ENCODE measurements at regions not wholly inside any gene's neighbourhood (a gene's known extent, or its start where the extent isn't known, plus 50 kb on each side); places are given as distances from the start of the nearest gene placed in this dataset.

DNA sequence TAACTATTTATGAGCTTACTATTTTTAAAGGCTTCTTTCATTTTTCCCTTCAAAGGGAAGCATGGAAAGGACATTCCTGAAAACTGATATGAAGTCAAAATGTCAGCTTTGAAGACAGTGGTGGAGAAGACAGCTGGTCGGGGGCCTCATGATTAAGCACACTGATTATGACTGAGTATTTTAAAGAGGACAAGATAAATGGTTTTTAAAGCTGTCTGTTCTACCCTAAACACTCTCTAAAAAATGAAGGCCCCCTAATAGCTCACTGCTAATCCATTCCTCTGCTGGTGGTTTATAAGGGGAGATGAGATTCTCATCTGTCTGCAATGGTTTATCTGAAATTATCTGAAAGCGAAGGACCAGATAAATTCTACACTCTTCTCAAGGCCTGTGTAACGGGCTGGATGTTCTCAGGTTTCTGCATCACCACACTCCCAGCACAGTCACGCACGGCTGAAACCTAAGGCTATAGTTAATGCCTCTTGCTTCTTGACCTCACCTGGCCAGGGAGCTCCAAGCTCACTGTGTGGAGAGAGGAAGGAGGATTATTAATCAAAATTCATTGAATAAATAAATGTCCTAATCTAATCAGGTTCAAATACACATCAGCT is 86.9 kb upstream of the DOCK9 start:
- TF ChIP-seq, protein P1, sequence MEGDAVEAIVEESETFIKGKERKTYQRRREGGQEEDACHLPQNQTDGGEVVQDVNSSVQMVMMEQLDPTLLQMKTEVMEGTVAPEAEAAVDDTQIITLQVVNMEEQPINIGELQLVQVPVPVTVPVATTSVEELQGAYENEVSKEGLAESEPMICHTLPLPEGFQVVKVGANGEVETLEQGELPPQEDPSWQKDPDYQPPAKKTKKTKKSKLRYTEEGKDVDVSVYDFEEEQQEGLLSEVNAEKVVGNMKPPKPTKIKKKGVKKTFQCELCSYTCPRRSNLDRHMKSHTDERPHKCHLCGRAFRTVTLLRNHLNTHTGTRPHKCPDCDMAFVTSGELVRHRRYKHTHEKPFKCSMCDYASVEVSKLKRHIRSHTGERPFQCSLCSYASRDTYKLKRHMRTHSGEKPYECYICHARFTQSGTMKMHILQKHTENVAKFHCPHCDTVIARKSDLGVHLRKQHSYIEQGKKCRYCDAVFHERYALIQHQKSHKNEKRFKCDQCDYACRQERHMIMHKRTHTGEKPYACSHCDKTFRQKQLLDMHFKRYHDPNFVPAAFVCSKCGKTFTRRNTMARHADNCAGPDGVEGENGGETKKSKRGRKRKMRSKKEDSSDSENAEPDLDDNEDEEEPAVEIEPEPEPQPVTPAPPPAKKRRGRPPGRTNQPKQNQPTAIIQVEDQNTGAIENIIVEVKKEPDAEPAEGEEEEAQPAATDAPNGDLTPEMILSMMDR (IDR thresholded peaks at IDR 0.05; ENCODE audit: unreplicated experiment): no peak
- H3K27ac Mint-ChIP-seq (ENCODE audit: low read depth, unreplicated experiment): peak overlapping the region; percentile 11
- ChIA-PET POLR2A (interaction anchor here (0.7 to 7.1 kb wide), 7 partner anchors 8 to 24 kb away, joined by 4 to 28 read pairs (median 18); no protein-coding TSS in a partner anchor), CTCF (interaction anchor here (0.7 to 2.2 kb wide), 3 partner anchors 8 to 203 kb away, joined by 3 to 11 read pairs (median 3); no protein-coding TSS in a partner anchor)
- no peaks in the 10 kb centered on the region for H3K27me3 Mint-ChIP-seq (ENCODE audit: insufficient read depth, unreplicated experiment)
- DNase-seq (ENCODE audit: unreplicated experiment): no peak
- peaks cover 6% of the 10 kb centered on the region for H3K36me3 Mint-ChIP-seq (ENCODE audit: insufficient read depth, unreplicated experiment)
- peaks cover 54% of the 10 kb centered on the region for H3K4me1 Mint-ChIP-seq (ENCODE audit: insufficient read depth, unreplicated experiment)
- intact Hi-C loops (cut with micrococcal nuclease): no loop called here
- BruUV-seq (replicated peaks): no TSS peak
- peaks cover 17% of the 10 kb centered on the region for H3K9me3 Mint-ChIP-seq (ENCODE audit: unreplicated experiment)
- no peak overlapping the region for H3K4me3 Mint-ChIP-seq (ENCODE audit: unreplicated experiment)

DNA sequence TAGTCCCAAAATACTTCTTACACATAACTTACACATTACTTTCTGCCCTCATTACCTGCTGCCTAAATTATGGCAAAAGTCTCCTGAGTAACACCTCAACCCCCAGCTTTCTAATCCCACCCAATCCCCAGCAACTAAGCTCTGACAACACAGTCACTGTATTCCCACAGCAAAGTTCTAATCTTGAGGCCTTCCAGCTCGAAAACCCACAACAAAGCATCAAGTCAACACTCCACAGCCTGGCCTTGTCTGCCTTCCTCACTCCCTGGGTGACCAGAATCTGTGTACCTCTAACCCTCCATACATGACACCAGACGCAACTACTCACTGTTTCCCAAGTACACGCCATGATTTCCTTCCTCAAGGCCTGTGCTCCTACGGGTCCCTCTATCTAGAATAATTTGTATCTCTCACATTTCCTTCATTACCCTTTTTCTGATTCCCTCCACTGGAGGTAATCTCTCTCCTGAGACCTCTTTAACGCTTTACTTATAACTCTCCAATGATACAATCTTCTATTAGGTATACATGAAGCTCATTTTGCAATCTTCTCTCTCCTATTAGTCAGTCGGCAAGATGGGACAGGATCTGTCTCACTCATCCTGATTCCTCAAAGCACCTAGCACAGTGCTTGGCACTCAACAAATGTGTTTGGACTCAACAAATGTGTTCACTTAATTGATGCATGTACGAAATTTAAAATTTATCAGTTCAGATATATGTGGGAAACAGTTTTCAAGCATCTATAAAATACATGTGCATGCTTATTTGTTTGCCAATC is 87.6 kb upstream of the DOCK9 start:
- Mint-ChIP-seq H3K4me3 (ENCODE audit: unreplicated experiment) (no peak overlapping the region), H3K9me3 (ENCODE audit: unreplicated experiment) (peaks cover 17% of the 10 kb centered on the region), H3K27ac (ENCODE audit: low read depth, unreplicated experiment) (peak overlapping the region; percentile 11), H3K27me3 (ENCODE audit: insufficient read depth, unreplicated experiment) (no peaks in the 10 kb centered on the region), H3K36me3 (ENCODE audit: insufficient read depth, unreplicated experiment) (peaks cover 6% of the 10 kb centered on the region), H3K4me1 (ENCODE audit: insufficient read depth, unreplicated experiment) (peaks cover 53% of the 10 kb centered on the region)
- CTCF ChIA-PET: interaction anchor here (0.6 to 2.2 kb wide), 3 partner anchors 9 to 17 kb away, joined by 3 to 11 read pairs (median 3); no protein-coding TSS in a partner anchor
- intact Hi-C loops (cut with micrococcal nuclease): no loop called here
- DNase-seq (ENCODE audit: unreplicated experiment): peak; percentile 61
- BruUV-seq (replicated peaks): no TSS peak
- POLR2A ChIA-PET: interaction anchor here (0.7 to 7.1 kb wide), 10 partner anchors 9 to 1028 kb away, joined by 3 to 28 read pairs (median 11); no protein-coding TSS in a partner anchor
- TF ChIP-seq, protein P1 (IDR thresholded peaks at IDR 0.05; ENCODE audit: unreplicated experiment): no peak

DNA sequence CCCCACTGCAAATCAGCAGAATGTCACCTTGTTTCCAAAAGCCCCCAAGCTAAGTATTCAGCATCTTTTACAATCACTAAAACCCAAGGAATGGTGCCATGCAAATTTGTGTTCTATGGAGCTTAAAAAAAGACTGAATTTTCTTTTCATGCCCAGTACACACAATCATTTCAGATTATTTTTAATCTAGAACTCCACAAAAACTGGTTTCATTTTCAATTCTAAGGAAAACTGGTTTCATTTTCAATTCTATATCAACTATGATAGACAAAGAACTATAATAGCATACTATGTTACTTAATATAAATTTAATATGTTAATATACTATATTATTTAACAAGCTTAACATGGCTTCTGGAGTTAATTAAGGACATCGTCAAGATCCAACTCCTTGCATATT is 88.4 kb upstream of the DOCK9 start:
- H3K4me3 Mint-ChIP-seq (ENCODE audit: unreplicated experiment): no peak overlapping the region
- no TSS peak for BruUV-seq (replicated peaks)
- POLR2A ChIA-PET: interaction anchor here (0.6 to 7.1 kb wide), 12 partner anchors 10 to 1029 kb away, joined by 3 to 28 read pairs (median 11); no protein-coding TSS in a partner anchor

More for the DNA sequence above, 88.4 kb upstream of the DOCK9 start:
- Mint-ChIP-seq H3K9me3 (ENCODE audit: unreplicated experiment) (peaks cover 17% of the 10 kb centered on the region), H3K36me3 (ENCODE audit: insufficient read depth, unreplicated experiment) (peaks cover 7% of the 10 kb centered on the region), H3K27me3 (ENCODE audit: insufficient read depth, unreplicated experiment) (no peaks in the 10 kb centered on the region), H3K4me1 (ENCODE audit: insufficient read depth, unreplicated experiment) (peaks cover 51% of the 10 kb centered on the region), H3K27ac (ENCODE audit: low read depth, unreplicated experiment) (peak overlapping the region; percentile 11)
- intact Hi-C loops (cut with micrococcal nuclease): no loop called here
- TF ChIP-seq, protein P1 (IDR thresholded peaks at IDR 0.05; ENCODE audit: unreplicated experiment): no peak
- DNase-seq (ENCODE audit: unreplicated experiment): no peak
- CTCF ChIA-PET: interaction anchor here (0.9 to 2.2 kb wide), 2 partner anchors 10 to 17 kb away, joined by 3 to 11 read pairs; no protein-coding TSS in a partner anchor

Measured in MCF 10A (cell line).